IPS DF 19.7 (cell line): ENCODE measurements at regions not wholly inside any gene's neighbourhood (a gene's known extent, or its start where the extent isn't known, plus 50 kb on each side); places are given as distances from the start of the nearest gene placed in this dataset.

Source experiments
- DNase-seq: peaks from one replicate; pipeline ENCODE4 v3.0.0-alpha.2; 2013; ENCODE audit warnings: low read depth, low spot score

DNA sequence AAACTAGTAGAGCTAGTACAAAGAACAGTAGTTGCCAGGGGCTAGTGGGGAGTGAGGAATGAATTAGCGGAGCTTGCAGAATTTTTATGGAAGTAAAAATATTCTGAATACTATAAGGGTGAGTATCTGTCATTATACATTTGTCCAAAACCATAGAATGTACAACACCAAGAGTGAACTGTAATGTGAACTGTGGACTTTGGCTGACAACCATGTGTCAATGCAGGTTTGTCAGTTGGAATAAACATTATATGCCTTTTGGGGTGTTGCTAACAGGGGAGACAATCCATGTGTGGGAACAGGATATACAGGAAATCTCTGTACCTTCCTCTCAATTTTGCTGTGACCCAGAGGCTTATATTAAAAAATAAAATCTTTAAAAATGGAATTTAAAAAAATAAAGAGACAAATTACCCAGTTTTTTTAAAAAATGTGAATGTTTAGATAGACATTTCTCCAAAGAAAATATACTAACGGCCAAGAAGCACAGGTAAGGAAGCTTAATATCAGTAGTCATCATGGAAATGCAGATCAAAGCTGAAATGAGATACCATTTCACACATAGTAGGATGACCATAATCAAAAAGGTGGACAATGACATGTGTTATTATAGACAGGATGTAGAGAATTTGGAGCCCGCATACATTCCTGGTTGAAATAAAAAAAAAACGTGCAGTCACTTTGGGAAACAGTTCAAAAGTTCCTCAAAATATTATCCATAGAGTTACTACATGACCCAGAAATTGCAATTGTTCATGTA lies 899.8 kb downstream of the RAB28 start:
- no peak for DNase-seq

DNA sequence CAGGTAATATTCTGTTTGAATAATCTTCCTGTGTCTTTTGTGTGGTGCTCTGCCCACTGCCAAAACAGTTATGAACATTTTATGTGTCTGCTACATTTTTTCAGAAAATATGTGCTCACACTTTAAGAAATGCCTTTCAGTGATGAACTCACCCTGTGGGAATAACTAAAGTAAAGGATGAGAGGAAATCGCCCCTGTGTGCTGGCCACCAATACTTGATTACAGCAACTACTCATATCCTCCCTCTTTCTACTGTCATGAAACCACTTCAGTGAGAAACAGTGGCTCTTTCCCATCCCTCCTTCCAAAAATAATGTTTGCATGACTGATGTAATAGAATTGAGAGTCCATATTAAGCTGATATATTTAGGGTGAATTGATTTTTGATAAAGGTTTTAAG lies 900.9 kb downstream of the RAB28 start:
- DNase-seq, result no peak

DNA sequence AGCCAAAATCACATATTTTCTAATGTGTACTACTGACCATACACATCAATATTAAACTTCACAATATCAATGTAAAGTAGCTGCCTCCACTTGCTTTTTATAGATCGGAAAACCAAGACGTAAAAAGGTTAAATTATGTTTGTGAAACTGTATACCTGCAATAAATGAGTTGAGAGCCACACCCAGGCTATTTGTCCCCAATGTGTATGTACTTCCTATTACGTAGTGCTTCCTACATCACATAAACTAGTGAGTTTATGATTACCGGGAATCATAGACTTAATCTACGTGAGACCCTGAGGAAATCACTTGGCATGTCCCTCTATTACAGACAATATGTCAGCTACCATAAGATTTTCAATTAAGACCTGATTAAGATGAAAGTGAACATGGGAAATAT lies 903.4 kb downstream of the RAB28 start:
- no peak for DNase-seq

DNA sequence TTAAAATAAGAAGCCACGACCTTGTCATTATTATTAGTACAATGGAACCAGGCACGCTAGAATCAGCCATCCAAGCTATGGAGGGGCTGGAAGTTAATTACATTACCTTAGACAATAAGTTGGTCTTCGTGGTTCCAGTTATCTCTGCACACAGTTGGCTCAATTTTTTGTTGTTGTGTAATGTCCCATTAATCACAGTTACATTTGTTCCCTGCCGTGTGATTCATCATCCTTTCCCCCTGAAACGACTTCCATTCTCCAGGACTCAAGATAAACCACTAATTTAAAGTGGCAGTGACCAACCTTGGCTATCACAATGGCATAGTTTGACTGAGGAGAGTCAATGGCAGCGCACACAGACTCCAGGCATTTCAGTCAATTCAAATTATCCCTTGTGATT lies 905.0 kb downstream of the RAB28 start:
- DNase-seq, result no peak

DNA sequence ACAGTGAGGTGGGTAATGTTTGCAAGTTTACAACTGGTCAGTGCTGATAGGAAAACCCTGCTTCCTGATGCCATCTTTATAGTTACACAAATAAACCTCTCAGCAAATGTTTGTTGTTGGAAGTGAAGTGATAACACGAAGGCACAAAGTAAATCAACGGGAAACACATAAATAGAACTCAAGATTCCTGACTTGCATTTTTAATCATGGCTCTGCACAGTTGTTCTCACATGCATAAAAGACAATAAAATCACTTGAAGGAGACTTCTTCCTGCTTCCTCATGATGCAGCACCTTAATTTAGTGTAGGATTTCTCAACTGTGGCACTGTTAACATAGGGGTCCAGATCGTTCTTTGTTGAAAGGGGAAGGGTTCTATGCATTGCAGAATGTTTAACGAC lies 907.7 kb downstream of the RAB28 start:
- DNase-seq, result no peak

DNA sequence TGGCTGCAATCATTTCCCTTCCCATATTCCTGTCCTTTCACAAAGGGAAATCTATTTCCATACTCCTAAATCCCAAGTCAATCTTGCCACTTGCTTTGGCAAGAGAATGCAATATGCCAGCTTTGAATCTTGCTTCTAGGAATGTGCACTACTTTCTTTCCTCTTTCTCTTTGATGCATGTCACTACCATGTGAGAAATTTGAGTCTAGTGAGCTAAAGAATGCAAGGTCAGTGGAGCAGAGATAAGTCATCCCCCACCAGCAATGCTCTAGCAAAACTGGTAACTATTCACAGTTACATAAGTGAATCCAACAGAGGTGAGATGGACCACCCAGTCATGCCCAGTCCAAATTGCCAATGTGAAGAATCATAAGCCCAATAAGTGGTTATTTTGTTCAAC lies 910.4 kb downstream of the RAB28 start:
- DNase-seq, result no peak

DNA sequence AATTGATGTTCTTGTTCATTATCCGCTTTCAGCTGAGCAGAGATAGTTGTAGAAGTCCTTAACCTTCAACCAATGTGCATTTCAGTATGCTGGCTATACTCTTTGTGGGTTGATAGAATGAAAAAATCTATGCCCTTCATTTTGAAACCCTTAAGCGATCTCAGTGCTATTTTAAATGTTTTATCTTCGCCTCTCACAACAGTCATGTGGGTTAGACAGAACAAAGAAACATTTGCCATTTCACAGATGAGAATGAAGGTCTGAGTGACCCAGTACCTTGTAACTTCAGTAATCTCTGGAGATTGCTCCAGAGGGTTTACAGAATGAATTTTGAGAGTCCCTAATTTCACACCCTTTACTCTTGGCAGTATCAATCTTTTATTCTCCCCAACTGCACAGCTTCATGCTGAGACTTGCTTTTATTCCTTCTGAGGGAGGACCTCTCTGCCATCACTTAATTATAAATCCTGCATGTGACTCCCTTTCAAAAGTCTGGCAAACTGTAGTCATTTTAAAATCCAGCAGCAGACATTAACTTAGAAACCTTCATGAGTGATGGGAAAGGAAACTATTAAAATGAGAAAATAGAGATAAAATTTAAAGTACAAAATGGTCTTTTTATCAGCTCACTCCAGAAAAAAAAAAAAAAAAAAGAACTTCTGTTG lies 921.5 kb downstream of the RAB28 start:
- no peak for DNase-seq

DNA sequence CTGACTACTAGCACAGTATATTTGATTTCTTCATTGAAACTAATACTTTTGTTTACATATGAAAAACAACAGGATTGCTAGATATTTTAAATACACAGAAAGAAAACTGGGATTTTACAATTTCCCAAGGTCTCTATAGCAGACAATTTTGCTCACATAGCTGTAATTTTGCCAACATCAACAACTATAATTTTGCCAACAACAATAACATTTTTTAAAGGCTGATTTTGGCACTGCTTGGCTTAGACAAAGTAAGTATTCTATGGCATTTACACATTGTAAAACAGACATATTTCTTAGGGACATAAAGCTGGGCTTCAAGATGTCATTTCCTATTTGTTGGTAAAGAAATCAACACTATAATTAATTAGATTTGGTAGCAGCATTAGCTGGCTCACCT lies 922.1 kb downstream of the RAB28 start:
- DNase-seq, result no peak

DNA sequence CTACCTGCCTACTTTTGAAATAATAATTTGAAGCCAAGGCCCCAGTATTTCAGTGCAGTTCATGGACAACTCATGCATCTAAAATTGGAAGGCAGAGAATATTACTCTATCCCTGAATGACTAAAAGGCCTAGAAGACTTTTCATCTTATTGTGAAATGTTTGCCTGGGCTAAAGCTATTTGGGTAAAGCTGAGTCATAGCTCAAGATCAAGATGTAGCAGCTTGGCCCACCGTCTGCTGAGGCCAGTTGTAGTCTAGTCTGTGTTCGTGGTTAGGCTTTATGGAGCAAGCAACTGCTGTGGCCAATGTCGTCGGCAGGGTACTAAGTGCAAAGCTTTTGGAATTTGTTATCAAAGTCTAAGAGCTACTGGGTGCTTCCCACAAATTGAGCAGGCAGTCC lies 929.1 kb downstream of the RAB28 start:
- no peak for DNase-seq

DNA sequence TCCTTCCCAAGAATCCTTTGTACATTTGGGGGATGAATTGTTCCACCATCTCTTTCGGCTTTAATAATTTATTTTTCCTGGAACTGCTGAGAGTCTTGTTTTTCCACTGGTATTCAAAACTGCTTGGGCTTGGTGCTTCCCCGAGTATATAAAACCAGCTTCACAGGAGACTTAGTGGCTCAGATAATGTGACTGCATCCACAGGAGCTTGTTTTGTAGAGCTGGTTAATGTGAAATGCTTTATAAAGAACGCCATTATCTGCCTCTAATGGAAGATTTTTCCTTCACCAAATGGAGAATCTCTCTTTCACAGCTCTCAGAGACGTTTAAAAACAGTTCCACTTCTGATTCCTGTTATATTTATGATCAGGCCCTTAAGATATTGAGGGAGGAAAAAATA lies 935.5 kb downstream of the RAB28 start:
- DNase-seq, result no peak

DNA sequence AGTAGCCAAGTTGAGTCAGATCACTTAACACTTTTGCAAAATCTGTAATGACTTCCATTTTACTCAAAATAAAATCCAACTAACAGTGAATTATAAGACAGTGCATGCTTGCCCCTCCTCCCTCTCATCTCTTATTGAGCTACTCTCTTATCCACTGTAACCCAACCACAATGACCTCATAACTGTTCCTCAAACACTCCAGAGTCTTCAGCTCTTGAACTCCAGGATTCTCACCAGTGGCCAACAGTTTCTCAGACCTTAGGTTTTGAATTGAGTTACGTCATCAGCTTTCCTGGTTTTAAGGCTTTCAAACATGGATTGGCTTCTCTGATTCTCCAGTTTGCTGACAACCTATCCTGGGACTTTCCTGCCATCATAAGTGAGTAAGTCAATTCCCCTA lies 938.3 kb downstream of the RAB28 start:
- DNase-seq, result no peak

DNA sequence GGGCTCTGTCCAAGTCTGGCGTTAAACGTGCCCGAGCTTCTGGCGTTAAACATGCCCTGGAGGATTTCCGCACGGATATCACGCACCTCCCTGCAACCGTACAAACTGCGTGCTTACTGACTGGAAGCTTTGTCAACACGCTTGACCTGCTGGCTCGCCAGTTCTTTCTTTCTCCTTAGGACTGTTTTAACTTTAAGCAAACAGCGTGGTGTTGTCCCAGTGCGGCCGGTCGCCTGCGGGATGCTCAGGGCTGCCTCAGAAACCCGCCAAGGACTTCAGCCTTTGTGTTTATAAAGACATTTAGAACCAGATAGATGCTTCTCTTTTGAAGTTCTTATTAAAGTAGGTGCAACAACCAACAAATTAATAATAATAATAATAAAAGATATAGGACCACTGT lies 946.0 kb downstream of the RAB28 start:
- no peak for DNase-seq

DNA sequence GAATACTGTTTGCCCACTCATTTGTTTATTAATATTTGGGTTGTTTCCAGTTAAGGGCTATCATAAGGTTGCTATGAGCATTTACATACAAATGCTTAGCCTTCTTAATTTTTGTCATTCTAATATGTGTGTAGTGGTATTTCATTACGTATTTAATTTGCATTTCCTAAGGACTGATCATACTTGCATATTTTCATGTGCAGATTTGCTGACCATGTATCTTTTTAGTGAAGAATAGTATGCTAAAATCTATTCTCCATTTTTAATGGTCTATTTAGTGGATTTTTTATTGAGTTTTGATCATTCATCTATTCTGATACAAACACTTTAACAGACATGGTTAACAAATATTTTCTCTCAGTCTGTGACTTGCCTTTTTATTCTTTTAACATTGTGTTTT lies 949.5 kb downstream of the RAB28 start:
- no peak for DNase-seq

DNA sequence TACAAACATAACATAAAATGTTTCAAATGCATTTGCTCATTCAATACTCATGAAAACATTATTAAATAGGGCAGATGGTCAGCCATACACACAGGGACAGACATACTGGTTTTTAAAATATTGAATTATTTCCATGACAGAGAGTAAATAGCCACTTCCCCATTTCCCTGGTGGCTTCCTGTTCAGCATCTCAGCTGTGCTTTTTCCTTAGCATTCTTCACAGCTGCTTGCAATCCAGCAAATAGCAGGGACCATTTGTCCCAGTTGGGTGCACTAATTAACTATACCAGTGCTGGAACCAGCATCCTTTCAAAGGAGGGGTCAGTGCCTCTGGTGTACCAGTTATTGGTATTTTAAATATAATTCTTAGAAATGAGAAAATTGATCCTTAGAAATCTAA lies 964.7 kb downstream of the RAB28 start:
- no peak for DNase-seq

DNA sequence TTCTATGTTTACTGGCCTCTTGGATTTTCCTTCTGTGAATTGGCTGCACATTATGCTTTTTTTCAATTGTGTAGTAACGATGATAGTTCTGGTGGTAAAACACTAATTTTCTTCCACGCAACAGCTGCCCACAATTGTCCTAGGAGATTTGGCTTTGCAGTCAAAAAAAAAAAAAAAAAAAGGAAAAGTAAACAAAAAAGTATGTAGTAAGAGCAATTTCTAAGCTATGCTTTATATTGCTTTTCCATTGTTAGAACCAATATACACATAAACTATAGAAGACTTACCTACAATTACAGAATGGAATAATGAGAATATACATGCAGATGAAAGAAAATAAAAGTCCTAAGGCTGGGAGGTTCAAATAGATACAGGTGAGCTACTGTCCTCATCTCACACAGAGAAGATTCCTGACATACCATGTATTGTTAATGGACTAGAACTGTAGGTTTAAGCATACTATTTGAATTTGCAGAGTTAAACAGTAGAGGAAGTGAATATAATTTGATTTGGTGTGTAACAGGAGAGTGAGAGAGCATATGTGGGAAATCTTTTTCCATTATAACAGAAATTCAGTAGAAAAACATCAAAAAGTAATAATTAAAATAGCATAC lies 976.2 kb downstream of the RAB28 start:
- DNase-seq, result no peak

DNA sequence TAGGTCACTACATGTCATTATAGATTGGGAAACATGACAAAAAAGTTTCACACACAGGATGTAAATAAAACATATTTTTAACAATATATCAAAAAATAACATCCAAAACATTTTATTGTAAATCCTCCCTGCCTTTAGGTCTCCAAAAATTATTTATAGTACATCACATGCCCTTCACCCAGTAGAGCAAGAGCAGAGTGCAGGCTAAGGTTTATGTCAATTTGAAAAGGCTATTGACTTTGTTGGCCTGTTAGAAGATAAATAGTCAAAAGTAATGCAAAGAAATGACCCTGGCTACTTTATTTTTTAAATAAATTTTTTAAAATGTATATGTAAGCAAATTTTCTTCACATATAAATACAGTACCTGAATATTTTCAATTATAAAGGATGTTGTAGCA lies 983.7 kb downstream of the RAB28 start:
- DNase-seq, result no peak

DNA sequence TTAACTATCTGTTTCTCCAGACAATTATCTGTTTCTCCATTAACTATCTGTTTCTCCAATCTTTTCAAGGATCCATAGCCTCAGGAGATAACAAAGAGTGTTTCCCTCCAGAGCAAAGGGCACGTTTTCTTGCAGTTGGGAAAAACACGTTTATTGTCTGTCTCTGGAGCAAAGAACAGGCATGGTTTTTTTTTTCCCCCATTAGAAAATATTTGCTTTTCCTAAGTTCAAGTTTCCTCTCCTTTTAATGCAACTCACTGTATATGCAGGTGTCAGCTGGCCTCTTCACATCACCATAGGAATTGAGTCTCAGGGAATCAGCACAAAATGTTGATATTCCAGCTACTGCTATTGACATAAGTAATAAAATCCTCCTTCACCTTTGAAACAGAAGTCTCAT lies 984.4 kb downstream of the RAB28 start:
- DNase-seq, result no peak

DNA sequence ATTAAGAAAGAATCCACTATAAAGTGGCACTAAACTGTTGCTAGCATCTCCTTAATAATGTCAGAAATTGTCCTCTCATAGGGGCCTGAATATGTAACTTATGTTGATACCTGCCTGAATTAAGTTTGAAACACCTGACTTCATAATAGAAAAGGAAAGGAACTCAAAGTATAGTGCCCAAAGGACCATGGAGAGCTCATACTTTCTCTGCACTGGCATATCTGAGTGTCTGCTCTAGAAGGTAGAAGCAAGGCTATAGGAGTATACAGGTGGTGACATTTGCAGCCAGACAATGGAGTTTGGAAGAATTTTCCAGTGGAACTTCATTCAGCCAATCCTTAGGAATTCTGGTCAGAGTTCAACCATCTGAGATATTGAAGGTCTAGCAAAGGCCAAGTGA lies 988.9 kb downstream of the RAB28 start:
- DNase-seq, result no peak

DNA sequence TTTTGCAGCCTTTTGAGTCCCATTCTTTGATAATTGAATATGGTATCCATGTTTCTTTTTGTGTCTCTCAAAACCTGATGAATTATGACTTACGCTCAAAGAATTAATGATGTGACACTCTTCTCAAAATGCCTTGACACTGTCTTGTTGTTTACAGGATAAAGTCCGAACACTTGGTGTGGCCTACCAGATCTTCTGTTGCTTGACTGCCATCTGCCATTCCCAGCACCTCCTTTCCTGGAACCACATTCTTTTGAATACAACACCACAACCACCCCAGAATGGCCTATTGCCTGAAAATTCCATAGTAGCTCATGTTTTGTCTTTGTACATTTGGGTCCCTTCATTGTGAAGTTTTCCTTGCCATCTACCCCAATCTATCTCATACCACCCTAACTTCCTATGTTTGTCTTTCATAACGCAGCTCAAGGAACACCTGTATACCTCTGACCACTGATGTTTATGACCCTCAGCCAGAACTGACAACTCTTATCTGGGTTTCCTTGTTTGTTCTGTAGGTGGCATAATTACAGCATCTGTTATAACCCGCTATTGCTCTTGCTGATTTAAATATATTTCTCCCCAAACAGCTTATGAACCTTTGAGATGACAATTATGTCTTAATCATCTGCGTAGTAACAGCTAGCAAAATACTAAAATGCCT lies 991.3 kb downstream of the RAB28 start:
- no peak for DNase-seq

DNA sequence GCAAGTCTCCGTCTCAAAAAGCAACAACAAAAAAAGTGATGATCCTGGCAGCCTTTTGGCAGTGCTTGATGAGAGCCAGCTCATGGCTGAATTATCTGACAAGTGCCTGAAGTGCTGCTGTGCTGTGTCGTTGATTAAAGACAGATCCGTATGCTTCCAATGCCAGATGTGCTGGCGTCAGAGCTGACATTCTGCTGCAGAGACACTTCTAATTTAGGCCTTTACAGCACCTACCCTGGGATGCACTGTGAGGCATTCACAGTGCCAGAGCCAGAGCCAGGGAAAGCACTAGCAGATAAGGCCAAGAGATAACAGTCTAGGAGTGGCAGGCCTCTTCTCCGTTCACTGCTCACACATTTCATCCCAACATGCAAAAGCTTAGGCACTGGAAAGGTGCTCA lies 995.5 kb downstream of the RAB28 start:
- no peak for DNase-seq

DNA sequence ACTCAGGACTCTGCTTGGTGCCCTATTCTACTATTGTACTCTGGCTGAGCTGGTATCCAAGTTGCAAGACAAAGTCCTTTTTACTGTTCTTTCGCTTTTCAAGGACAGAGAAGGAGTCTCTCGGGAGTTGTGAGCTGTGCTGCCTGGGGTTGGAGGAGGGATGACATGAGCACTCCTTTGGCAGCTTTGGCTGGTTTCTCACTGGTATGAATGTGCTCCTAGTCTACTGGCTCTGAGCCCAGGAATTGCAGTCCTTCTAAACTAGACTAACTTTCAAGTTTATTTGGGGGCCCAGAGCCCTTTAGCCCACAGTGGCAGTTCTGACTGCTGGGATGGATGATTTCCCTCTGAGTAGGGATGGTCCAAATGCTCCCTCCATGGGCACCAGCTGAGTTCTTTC lies 997.1 kb downstream of the RAB28 start:
- no peak for DNase-seq

DNA sequence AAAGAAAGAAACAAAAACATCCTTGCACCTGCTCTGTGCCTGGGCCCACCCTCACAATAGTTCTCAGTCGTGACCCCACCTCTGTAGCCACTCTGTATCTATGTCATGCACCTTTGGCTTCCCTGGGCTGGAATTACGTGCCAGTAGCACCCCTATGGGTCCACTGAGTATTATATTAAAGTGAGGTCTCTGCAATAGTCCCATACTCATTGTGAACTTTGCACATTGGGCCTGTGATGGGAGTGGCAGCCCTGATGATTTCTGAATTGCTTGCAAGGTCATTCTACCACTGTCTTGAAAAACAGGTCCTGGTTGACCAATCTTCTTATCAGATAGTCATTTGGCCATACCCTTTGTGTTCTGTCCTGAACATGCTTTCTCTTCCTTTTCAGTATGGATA lies 1012.1 kb downstream of the RAB28 start:
- no peak for DNase-seq

DNA sequence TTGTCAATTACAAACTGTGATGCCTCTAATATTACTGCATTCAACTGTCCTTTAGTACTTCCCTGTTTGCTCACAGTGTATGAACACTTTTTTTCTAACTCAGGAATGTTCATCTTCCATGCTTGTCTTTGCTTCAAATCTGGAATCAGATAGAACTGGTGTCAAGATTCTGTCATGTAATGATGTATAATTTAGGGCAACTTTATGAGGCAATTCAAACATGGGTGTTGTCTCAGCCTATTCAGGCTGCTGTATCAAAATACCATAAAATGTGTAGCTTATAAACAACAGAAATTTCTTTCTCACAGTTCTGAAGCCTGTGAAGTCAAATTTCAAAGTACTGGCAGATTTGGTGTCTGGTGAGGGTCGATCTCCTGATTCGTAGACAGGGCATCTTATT lies 1012.9 kb downstream of the RAB28 start:
- no peak for DNase-seq
